ENCODE measurements at regions not wholly inside any gene's neighbourhood (a gene's known extent, or its start where the extent isn't known, plus 50 kb on each side); places are given as distances from the start of the nearest gene placed in this dataset.

DNA sequence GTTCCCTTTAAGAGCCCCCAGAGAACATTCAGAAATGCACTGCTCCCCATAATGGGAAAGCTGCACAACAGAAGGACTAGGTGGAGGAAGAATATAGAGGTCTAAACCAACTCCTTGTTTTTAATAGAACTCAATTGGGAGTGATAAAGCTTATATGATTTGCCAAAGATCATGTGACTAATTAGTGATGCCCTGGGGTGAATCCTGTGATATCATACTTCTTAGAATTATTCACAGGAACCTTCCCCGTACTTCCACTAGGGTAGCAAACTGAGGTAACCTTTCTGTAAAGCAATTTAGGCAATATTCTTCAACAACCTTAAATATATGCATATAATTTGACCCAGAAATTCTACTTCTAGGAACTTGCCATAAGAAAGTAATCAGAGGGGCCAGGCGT is 84.4 kb downstream of the TFAP2A start:
- intact Hi-C loops (cut with DNase I; ENCODE audit: low total_unique reads), result no loop called here
- H3K27ac ChIP-seq, result no peak overlapping the region
- TF ChIP-seq POLR2A (IDR thresholded peaks at IDR 0.05) (no peak), CTCF (IDR thresholded peaks at IDR 0.05) (no peak)

DNA sequence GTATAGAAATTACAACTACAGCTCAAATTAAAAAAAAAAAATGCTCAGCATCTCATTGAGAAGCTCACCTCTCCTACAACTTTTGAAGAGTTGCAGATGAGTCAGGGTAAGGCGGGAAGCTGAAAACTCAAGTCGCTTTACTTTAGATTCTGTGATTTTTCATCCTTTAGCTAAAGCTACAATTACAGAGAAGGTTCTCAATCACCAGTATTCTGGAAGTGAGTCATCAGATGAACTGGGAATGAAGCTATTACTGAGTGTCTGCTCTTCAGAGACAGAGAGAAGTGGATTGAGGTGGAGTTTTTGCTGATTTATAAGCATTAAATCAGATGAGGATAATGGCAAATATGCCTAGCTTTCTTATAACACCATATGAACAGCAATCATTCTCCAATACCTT is 91.9 kb downstream of the TFAP2A start:
- no peaks in the 10 kb centered on the region for H3K36me3 ChIP-seq
- no peaks in the 10 kb centered on the region for H3K4me1 ChIP-seq
- no peak overlapping the region for H3K27ac ChIP-seq
- intact Hi-C loops (cut with DNase I; ENCODE audit: low total_unique reads), result no loop called here
- no peak for DNase-seq
- H3K4me3 ChIP-seq, result no peak overlapping the region
- TF ChIP-seq POLR2A (IDR thresholded peaks at IDR 0.05), result no peak
- no peak for TF ChIP-seq CTCF (IDR thresholded peaks at IDR 0.05)
- no peaks in the 10 kb centered on the region for H3K9me3 ChIP-seq
- no peaks in the 10 kb centered on the region for H3K27me3 ChIP-seq

More for the DNA sequence above, 84.4 kb downstream of the TFAP2A start:
- H3K4me1 ChIP-seq, result no peaks in the 10 kb centered on the region
- H3K9me3 ChIP-seq, result no peaks in the 10 kb centered on the region
- no peaks in the 10 kb centered on the region for H3K27me3 ChIP-seq
- H3K36me3 ChIP-seq, result no peaks in the 10 kb centered on the region
- DNase-seq, result no peak
- H3K4me3 ChIP-seq, result no peak overlapping the region

- H3K9me3 ChIP-seq, result no peaks in the 10 kb centered on the region
- no peak overlapping the region for H3K4me3 ChIP-seq
- H3K27ac ChIP-seq, result no peak overlapping the region
- H3K36me3 ChIP-seq, result no peaks in the 10 kb centered on the region
- H3K4me1 ChIP-seq, result no peaks in the 10 kb centered on the region
- TF ChIP-seq CTCF (IDR thresholded peaks at IDR 0.05), result no peak
- TF ChIP-seq POLR2A (IDR thresholded peaks at IDR 0.05), result no peak
- no peak for DNase-seq
- intact Hi-C loops (cut with DNase I; ENCODE audit: low total_unique reads), result no loop called here
- no peaks in the 10 kb centered on the region for H3K27me3 ChIP-seq
These were observed 94.6 kb downstream of the TFAP2A start for GRCh38 chr6:10320291-10320690.

GRCh38 chr6:10316373-10316721 is 98.5 kb downstream of the TFAP2A start:
- DNase-seq, result no peak
- H3K4me3 ChIP-seq, result no peak overlapping the region
- no peak overlapping the region for H3K27ac ChIP-seq

DNA sequence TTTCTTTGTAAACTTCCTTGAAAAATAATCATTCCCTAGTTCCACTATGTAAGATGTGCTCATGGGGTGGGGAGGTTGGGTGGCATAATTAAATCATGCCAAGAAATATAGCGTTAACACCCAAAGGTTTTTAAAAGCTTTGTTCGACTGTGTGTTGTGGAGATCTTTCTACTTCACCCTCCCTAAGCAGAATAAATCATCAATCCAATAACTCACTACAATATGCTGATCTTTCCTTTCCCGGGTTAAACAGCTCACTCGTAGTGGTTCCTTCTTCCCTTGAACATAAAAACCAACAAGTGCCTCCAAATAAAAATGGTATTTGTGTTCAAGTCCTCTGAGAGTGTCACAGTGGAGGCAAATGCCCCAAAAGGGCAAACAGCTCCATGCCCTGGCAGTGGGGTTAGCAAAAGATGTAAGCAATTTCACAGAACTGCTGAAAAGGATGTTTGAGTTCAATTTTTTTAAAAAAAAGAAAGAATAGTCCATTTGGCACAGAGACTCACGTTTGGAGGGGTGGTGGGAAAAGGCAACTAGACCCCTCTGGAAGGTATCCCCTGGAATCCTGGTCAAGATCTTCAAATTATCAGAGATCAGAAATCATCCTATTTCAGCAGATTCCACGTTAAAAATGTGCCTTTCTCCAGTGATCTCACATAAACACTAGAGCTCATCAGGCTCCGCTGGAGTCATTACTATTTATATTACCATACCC is 99.1 kb downstream of the TFAP2A start:
- no peak overlapping the region for H3K27ac ChIP-seq
- no peak for DNase-seq
- no peaks in the 10 kb centered on the region for H3K4me1 ChIP-seq
- intact Hi-C loops (cut with DNase I; ENCODE audit: low total_unique reads), result no loop called here
- no peak overlapping the region for H3K4me3 ChIP-seq
- H3K27me3 ChIP-seq, result no peaks in the 10 kb centered on the region
- H3K9me3 ChIP-seq, result no peaks in the 10 kb centered on the region
- no peaks in the 10 kb centered on the region for H3K36me3 ChIP-seq
- TF ChIP-seq CTCF (IDR thresholded peaks at IDR 0.05) (no peak), POLR2A (IDR thresholded peaks at IDR 0.05) (no peak)

More at GRCh38 chr6:10316373-10316721, 98.5 kb downstream of the TFAP2A start:
- no peaks in the 10 kb centered on the region for H3K9me3 ChIP-seq
- intact Hi-C loops (cut with DNase I; ENCODE audit: low total_unique reads), result no loop called here
- no peaks in the 10 kb centered on the region for H3K4me1 ChIP-seq
- H3K27me3 ChIP-seq, result no peaks in the 10 kb centered on the region
- no peak for TF ChIP-seq POLR2A (IDR thresholded peaks at IDR 0.05)
- TF ChIP-seq CTCF (IDR thresholded peaks at IDR 0.05), result no peak
- no peaks in the 10 kb centered on the region for H3K36me3 ChIP-seq

Data from uterus (tissue), 3 donors.